GM19438 (cell line): ENCODE measurements at regions not wholly inside any gene's neighbourhood (a gene's known extent, or its start where the extent isn't known, plus 50 kb on each side); places are given as distances from the start of the nearest gene placed in this dataset.
"Not testable (repeated sequence)": the region's sequence is repeated elsewhere in the genome, so short reads cannot be mapped to it uniquely, and the experiment has no call there.

ENCODE experiments used
- ATAC-seq: cut with Tn5 transposase; IDR thresholded peaks from one replicate; pipeline ENCODE4 v1.9.1; 2021; ENCODE audit warnings: low read depth; ENCODE audit not compliant: unreplicated experiment

DNA sequence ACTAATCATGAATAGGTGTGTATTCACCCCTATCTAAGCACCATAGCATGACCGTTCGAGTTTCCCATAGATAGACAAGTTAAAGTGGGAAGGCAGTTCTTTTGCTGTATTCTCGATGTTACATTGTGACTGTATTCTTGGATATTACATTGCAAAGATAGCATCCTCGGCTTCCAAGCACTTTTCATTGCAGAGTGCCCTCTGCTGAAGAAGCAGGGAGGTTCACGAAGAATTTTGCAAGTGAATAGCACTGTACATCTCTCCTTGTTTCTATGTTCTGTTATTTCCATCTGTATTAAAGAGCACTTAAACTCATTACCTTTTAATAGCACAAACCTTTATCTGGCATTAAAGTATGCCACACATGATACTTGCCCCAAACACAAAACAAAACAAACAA lies 426.7 kb upstream of the ARX start:
- no peak for ATAC-seq

- no peak for ATAC-seq
Measured at GRCh38 chrX:25433307-25433706, 417.5 kb upstream of the ARX start.

GRCh38 chrX:25432396-25432795 lies 416.6 kb upstream of the ARX start:
- ATAC-seq = no peak

DNA sequence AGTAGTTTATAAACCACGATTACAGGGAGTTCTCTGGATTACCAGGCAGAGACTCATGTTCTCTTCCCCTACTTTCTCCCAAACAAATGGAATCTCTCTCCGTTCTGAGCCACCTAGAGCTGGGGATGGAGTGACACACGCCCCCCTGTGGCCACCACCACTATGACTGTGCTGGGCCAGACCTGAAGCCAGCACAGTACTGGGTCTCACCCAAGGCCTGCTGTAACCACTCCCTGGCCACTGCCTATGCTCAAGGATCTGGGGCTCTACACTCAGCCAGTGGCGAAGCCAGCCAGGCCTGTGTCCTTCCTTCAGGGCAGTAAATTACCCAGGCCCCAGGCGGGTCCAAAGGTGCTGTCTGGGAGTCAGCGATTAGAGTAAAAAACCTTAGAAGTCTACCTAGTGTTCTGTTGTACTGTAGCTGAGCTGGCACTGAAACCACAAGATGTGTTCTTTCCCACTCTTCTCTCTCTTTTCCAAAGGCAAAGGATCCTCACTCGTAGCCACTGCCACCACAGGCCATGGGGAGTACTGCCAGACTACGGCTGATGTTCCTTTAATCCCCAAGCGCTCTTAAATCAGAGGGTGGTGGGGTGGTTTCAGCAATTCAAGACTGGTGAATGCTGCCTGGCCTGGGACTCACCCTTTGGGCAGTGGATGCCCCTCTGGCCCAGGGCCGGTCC lies 412.2 kb upstream of the ARX start:
- no peak for ATAC-seq

DNA sequence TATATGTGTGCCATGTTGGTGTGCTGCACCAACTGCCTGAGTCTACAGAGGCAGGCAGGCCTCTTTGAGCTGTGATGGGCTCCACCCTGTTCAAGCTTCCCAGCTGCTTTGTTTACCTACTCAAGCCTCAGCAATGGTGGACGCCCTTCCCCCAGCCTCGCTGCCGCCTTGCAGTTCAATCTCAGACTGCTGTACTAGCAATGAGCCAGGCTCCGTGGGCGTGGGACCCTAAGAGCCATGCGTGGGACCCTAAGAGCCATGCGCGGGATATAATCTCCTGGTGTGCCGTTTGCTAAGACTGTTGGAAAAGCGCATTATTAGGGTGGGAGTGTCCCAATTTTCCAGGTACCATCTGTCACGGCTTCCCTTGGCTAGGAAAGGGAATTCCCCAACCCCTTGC lies 388.4 kb upstream of the ARX start:
- ATAC-seq = not testable (repeated sequence)

DNA sequence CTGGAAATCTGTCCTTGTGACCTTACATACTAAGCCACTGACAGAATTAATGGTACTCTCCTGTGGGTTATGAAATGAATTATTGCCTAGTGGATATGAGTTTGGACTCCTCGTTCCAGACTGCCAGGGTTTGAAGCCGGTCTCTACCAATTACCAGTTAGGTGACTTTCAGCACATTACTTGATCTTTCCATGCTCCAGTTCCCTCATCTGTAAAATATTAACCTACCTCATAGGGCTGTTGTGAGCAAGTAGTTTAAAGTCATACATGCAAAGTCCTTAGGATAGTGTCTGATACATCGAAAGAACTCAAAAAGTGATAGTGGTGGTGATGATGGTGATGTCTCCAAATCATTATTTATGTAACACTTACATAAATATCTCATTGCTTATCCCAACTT lies 373.5 kb upstream of the ARX start:
- ATAC-seq = no peak

DNA sequence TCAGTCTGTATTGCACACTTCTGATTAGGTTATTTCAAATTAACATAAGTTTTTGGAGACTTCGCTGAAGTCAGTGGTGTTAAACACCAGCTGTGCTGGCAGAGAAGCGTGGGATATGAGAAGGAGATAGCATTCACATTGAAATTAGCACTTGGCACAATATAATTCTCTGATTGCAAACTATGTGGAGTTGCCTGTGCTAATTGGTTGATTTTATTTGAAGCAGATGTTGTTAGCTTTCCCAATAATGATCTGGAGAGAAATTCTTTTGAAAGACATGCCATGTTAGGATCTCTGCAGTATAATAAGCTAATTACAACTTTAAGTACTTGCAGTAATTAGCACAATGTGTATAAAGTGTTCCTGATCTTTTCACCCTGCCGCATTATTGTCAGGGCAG lies 367.4 kb upstream of the ARX start:
- no peak for ATAC-seq

GRCh38 chrX:25356456-25356855 lies 340.7 kb upstream of the ARX start:
- ATAC-seq = no peak

DNA sequence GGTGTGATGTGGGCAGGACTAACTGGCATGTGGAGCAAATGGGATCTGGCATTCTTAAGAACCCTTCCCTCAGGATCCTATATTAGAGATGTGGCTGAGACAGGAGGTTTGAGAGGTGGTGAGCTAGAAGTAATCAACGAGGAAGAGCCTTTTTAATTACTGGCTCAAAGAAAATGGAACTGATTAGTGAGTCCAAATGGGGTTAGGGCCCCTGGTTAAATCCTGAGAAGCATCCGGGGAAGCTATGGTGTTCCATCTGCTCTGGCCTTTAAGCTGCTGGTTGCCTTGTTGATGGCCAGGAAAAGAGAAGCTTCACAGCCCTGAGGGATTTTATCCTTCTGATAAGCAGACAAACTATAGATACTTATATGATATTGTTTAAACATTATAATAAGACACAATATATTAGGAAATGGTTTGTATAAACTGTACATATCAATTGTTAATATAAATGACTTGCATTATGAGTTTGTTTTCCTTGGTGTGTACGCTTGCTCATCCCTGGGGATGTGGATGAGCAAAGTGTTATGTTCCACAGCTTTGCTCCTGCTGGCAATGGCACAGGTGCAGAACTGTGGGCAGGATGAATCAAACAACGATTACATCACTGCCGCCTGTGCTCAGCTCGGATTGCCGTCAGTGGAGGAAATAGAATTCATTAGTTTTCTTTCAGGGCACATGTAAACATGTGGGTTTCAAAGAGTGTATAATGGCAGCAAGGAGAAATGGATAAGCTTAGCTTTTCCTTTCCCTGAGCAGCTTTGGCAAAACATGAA lies 328.6 kb upstream of the ARX start:
- no peak for ATAC-seq

DNA sequence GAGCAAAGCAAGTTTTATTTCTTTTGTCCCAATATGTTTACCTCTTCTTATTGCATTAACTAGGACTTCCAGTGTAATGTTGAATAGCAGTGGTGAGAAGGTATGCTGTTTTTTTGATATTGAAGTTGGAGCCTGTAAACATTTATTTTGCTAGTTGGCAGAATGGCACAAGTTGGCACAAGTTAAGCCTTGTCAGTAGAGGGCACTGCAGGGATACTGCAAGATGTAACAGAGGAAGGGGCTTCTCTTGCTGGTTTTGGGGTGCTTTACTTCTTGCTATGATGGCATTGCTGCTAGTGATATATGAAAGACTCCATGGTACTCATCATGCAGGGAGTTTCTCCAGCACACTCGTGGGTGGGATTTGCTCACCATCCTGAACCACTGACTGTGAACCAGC lies 327.3 kb upstream of the ARX start:
- ATAC-seq = no peak

- ATAC-seq = no peak
Measured at GRCh38 chrX:25337841-25338240, 322.1 kb upstream of the ARX start.

GRCh38 chrX:25300994-25301393 lies 285.2 kb upstream of the ARX start:
- ATAC-seq = no peak

GRCh38 chrX:25296850-25297249 lies 281.1 kb upstream of the ARX start:
- ATAC-seq = no peak

GRCh38 chrX:25295466-25295865 lies 279.7 kb upstream of the ARX start:
- no peak for ATAC-seq

- ATAC-seq = no peak
Measured at GRCh38 chrX:25290132-25290531, 274.4 kb upstream of the ARX start.

DNA sequence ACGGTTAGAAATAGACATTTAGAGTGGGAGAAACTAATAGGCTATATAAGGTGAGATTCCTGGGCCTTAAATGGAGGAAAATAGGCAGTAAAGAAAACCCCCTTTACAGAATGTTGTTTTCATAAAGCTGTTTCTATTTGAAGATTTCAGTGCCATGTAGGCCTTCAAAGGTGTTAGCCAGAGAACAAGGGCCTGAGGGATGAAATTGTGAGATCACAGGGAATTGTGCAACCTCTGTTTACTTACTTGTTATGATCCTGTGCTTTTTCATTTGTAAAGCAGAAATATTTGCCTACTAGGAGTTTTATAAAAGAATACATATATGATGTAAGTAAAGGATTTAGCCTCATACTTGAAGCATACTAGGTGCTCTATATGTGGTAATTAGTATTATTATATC lies 272.9 kb upstream of the ARX start:
- ATAC-seq = no peak

DNA sequence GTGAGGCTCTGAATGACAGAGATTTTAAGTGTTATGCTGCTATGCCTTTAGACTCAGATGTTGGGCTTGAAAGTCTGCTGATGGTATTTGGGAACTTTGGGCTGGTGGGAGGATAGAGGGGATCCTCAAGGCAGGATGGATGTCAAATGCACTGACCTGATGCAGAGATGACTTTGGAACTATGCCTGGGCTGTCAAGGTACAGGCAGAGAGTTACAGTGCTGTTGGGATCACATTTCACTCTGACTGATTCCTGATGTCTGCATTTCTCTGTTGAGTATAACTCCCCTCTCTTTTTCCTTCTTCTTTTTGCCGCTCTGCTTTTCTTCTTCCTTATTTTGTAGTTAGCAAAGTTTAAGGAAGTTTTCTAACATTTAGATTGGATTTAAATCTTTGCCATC lies 271.8 kb upstream of the ARX start:
- ATAC-seq = no peak

DNA sequence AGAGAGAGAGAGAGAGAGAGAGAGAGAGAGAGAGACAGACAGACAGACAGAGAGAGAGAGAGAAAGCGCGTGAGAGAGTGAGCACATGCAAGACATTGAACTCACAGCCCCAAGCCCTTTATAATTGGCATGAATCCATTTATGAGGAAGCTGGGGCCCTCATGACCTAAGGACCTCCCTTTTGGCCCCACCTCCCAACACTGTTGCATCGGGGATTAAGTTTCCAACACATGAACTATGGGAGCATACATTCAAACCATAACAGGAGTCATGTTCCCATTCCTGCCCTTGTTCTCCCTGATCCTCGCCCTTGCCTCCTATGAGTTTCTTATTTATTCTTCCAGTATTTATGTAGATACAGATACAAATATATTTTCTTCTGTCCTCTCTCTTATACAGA lies 269.8 kb upstream of the ARX start:
- no peak for ATAC-seq

- ATAC-seq = no peak
Measured at GRCh38 chrX:25279510-25279909, 263.7 kb upstream of the ARX start.

DNA sequence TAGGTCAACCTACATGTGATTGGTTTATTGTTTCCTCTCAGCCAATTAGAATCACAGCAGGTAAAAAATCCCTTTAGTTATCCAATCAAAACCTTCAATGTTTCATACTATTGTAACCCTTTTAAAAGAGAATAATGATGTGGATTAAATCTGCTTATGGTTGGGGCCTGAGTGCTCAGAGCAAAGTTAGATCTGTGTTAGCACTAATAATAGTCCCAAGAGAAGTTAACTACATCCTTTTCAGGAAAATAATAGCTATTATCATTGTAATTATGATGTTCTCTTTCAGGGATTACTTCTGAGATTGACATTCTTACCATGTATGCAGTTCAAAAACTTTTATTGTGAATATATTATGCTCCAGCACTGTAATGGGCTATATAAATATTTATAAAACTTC lies 262.6 kb upstream of the ARX start:
- ATAC-seq = no peak

GRCh38 chrX:25277574-25277973 lies 261.8 kb upstream of the ARX start:
- ATAC-seq = no peak

- no peak for ATAC-seq
Measured at GRCh38 chrX:25275159-25275558, 259.4 kb upstream of the ARX start.
